GM21381 (cell line): ENCODE measurements at regions not wholly inside any gene's neighbourhood (a gene's known extent, or its start where the extent isn't known, plus 50 kb on each side); places are given as distances from the start of the nearest gene placed in this dataset.
"Not testable (repeated sequence)": the region's sequence is repeated elsewhere in the genome, so short reads cannot be mapped to it uniquely, and the experiment has no call there.

ENCODE experiments used
- ATAC-seq: cut with Tn5 transposase; IDR thresholded peaks from one replicate; pipeline ENCODE4 v1.9.1; 2021; ENCODE audit warnings: mild to moderate bottlenecking, moderate library complexity; ENCODE audit not compliant: unreplicated experiment

GRCh38 chr2:125979886-125980285 is 676.1 kb upstream of the GYPC start:
- no peak for ATAC-seq

GRCh38 chr2:125983364-125983763 is 672.6 kb upstream of the GYPC start:
- ATAC-seq: no peak

GRCh38 chr2:126029316-126029715 is 626.6 kb upstream of the GYPC start:
- no peak for ATAC-seq

- no peak for ATAC-seq
Observed at GRCh38 chr2:126038861-126039260, 617.1 kb upstream of the GYPC start.

GRCh38 chr2:126041391-126042047 is 614.4 kb upstream of the GYPC start:
- ATAC-seq: no peak

- ATAC-seq: no peak
Observed at GRCh38 chr2:126042089-126042488, 613.9 kb upstream of the GYPC start.

GRCh38 chr2:126048719-126049118 is 607.2 kb upstream of the GYPC start:
- ATAC-seq: no peak

GRCh38 chr2:126049461-126049860 is 606.5 kb upstream of the GYPC start:
- no peak for ATAC-seq

- no peak for ATAC-seq
Observed at GRCh38 chr2:126050991-126051736, 604.8 kb upstream of the GYPC start.

- not testable (repeated sequence) for ATAC-seq
Observed at GRCh38 chr2:126051737-126052240, 604.2 kb upstream of the GYPC start.

GRCh38 chr2:126059379-126059778 is 596.6 kb upstream of the GYPC start:
- ATAC-seq: no peak

- no peak for ATAC-seq
Observed at GRCh38 chr2:126085011-126085795, 570.8 kb upstream of the GYPC start.

- no peak for ATAC-seq
Observed at GRCh38 chr2:126100962-126101361, 555.0 kb upstream of the GYPC start.

- no peak for ATAC-seq
Observed at GRCh38 chr2:126106006-126106405, 550.0 kb upstream of the GYPC start.

GRCh38 chr2:126107883-126108282 is 548.1 kb upstream of the GYPC start:
- ATAC-seq: no peak

- no peak for ATAC-seq
Observed at GRCh38 chr2:126115975-126116374, 540.0 kb upstream of the GYPC start.

GRCh38 chr2:126117886-126118285 is 538.1 kb upstream of the GYPC start:
- ATAC-seq: no peak

GRCh38 chr2:126145752-126146151 is 510.2 kb upstream of the GYPC start:
- no peak for ATAC-seq

- ATAC-seq: no peak
Observed at GRCh38 chr2:126154256-126154785, 501.6 kb upstream of the GYPC start.

GRCh38 chr2:126160950-126161349 is 495.0 kb upstream of the GYPC start:
- ATAC-seq: not testable (repeated sequence)

- no peak for ATAC-seq
Observed at GRCh38 chr2:126172631-126173184, 483.2 kb upstream of the GYPC start.
